ENCODE measurements at regions not wholly inside any gene's neighbourhood (a gene's known extent, or its start where the extent isn't known, plus 50 kb on each side); places are given as distances from the start of the nearest gene placed in this dataset.

DNA sequence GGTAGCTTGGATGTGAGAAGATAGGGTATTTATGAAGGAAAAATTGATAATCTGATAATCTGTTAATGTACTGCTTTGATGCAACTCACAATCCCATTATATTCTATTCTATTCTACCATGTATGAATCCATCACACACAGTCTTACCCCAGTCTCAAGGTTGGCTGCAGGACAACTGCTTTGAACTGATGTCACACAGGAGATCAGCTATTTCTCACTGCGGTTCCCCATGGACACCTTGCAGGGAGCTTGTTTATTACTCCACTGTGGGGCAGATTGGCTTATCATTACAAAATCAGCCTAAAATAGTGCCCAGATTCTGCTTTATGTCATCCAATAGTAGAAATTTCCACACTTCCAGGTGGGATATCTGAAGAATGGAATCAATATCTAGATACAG lies 61.0 kb upstream of the HS3ST5 start:
- intact Hi-C loops (cut with micrococcal nuclease), result no loop called here
- DNase-seq, result no peak
- no peak for ATAC-seq

DNA sequence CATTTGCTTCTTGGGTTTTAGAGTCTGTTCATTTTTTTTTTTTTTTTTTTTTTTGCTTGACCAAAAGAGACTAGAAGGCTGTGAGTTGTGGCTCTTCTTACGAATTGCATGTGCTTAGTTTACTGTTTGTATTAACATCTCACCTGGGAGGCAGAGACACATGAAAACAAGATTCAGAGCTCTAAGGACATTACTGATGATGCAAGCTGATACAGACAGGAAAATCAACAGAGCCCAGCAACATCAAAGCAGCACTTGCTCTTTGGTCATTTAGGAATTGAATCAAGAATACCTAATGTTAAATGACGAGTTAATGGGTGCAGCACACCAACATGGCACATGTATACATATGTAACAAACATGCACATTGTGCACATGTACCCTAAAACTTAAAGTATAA lies 55.7 kb upstream of the HS3ST5 start:
- intact Hi-C loops (cut with micrococcal nuclease), result no loop called here
- ATAC-seq (no peak), DNase-seq (no peak)
